ENCODE measurements at regions not wholly inside any gene's neighbourhood (a gene's known extent, or its start where the extent isn't known, plus 50 kb on each side); places are given as distances from the start of the nearest gene placed in this dataset.

- no peak for TF ChIP-seq CTCF (conservative IDR thresholded peaks at IDR 0.05)
- Mint-ChIP-seq H3K36me3 (peaks cover 8% of the 10 kb centered on the region), H3K4me1 (ENCODE audit: unreplicated experiment) (peaks cover 26% of the 10 kb centered on the region), H3K27ac (no peak overlapping the region), H3K4me3 (no peak overlapping the region), H3K27me3 (no peaks in the 10 kb centered on the region), H3K9me3 (peaks cover 5% of the 10 kb centered on the region)
- no peak for DNase-seq (ENCODE audit: extremely low spot score, unreplicated experiment)
Observed at GRCh38 chr7:42747044-42747443, 164.8 kb downstream of the C7orf25 start.

- Mint-ChIP-seq H3K4me3 (no peak overlapping the region), H3K27me3 (no peaks in the 10 kb centered on the region), H3K27ac (no peak overlapping the region), H3K4me1 (ENCODE audit: unreplicated experiment) (peaks cover 25% of the 10 kb centered on the region), H3K36me3 (peaks cover 8% of the 10 kb centered on the region), H3K9me3 (peaks cover 5% of the 10 kb centered on the region)
- no peak for DNase-seq (ENCODE audit: extremely low spot score, unreplicated experiment)
- TF ChIP-seq CTCF (conservative IDR thresholded peaks at IDR 0.05): no peak
Observed at GRCh38 chr7:42746214-42746613, 165.7 kb downstream of the C7orf25 start.

GRCh38 chr7:42745357-42746059, 166.4 kb downstream of the C7orf25 start:
- DNase-seq (ENCODE audit: extremely low spot score, unreplicated experiment): no peak
- H3K9me3 Mint-ChIP-seq: peaks cover 5% of the 10 kb centered on the region
- no peak overlapping the region for H3K27ac Mint-ChIP-seq
- peaks cover 8% of the 10 kb centered on the region for H3K36me3 Mint-ChIP-seq
- TF ChIP-seq CTCF (conservative IDR thresholded peaks at IDR 0.05): peak; percentile 72
- H3K4me1 Mint-ChIP-seq (ENCODE audit: unreplicated experiment): peaks cover 25% of the 10 kb centered on the region
- no peak overlapping the region for H3K4me3 Mint-ChIP-seq
- H3K27me3 Mint-ChIP-seq: no peaks in the 10 kb centered on the region

- Mint-ChIP-seq H3K27me3 (no peaks in the 10 kb centered on the region), H3K27ac (no peak overlapping the region), H3K4me3 (no peak overlapping the region), H3K9me3 (no peaks in the 10 kb centered on the region), H3K36me3 (peaks cover 4% of the 10 kb centered on the region), H3K4me1 (ENCODE audit: unreplicated experiment) (peaks cover 25% of the 10 kb centered on the region)
- TF ChIP-seq CTCF (conservative IDR thresholded peaks at IDR 0.05): no peak
- no peak for DNase-seq (ENCODE audit: extremely low spot score, unreplicated experiment)
Observed at GRCh38 chr7:42744746-42745145, 167.1 kb downstream of the C7orf25 start.

- Mint-ChIP-seq H3K4me3 (no peak overlapping the region), H3K27me3 (no peaks in the 10 kb centered on the region), H3K9me3 (peaks cover 5% of the 10 kb centered on the region), H3K27ac (no peak overlapping the region), H3K4me1 (ENCODE audit: unreplicated experiment) (peaks cover 25% of the 10 kb centered on the region), H3K36me3 (no peaks in the 10 kb centered on the region)
- TF ChIP-seq CTCF (conservative IDR thresholded peaks at IDR 0.05): no peak
- no peak for DNase-seq (ENCODE audit: extremely low spot score, unreplicated experiment)
Observed at GRCh38 chr7:42743077-42743858, 168.6 kb downstream of the C7orf25 start.
